GM18499 (cell line): ENCODE measurements at regions not wholly inside any gene's neighbourhood (a gene's known extent, or its start where the extent isn't known, plus 50 kb on each side); places are given as distances from the start of the nearest gene placed in this dataset.
"Not testable (repeated sequence)": the region's sequence is repeated elsewhere in the genome, so short reads cannot be mapped to it uniquely, and the experiment has no call there.

ENCODE experiments used
- ATAC-seq: cut with Tn5 transposase; IDR thresholded peaks from one replicate; pipeline ENCODE4 v1.9.1; 2021; ENCODE audit warnings: moderate number of reproducible peaks; ENCODE audit not compliant: insufficient read depth, unreplicated experiment

- ATAC-seq, result no peak
These were observed 181.5 kb upstream of the TSC22D1 start for GRCh38 chr13:44757671-44758070.

GRCh38 chr13:44756276-44756810, 180.2 kb upstream of the TSC22D1 start:
- no peak for ATAC-seq

DNA sequence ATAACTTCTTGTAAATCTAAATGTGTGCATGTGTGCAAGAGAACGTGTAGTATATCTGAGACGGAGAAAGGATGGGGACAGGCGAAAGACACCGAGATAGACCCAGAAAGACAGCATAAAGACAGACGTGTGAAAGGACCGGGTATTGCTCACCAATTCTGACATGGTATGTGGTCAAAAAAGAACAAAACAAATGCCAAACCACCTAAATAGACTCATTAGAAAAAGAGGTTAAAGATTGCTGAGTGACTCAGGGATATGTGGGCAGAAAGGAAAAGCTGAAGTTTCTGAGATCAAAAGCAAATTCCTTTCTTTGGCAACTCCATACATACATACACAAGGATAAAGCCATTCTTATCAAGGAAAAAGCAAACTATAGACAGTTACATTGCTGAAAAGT, 179.7 kb upstream of the TSC22D1 start:
- no peak for ATAC-seq

DNA sequence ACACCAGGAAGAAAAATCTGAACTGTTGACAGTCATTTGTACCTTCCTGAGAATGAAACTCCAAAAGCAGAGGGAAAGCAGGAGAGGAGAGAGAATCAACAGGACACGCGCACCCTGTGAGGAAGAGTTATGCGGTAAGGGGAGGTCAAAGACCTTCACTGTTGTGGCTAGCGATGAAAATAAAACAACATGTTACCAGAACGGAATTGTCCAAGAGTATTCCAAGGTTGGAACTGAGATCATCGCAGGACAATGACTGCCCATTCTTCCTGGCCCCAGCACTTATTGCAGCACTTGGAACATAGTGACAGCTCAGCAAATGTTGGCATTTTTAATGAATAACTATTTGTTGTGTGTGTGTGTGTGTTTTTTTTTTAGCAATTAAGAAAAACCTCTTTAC, 176.0 kb upstream of the TSC22D1 start:
- ATAC-seq, result no peak

- ATAC-seq, result no peak
These were observed 174.5 kb upstream of the TSC22D1 start for GRCh38 chr13:44750630-44751029.

- no peak for ATAC-seq
These were observed 173.8 kb upstream of the TSC22D1 start for GRCh38 chr13:44749906-44750305.

GRCh38 chr13:44748439-44748838, 172.3 kb upstream of the TSC22D1 start:
- ATAC-seq, result no peak

DNA sequence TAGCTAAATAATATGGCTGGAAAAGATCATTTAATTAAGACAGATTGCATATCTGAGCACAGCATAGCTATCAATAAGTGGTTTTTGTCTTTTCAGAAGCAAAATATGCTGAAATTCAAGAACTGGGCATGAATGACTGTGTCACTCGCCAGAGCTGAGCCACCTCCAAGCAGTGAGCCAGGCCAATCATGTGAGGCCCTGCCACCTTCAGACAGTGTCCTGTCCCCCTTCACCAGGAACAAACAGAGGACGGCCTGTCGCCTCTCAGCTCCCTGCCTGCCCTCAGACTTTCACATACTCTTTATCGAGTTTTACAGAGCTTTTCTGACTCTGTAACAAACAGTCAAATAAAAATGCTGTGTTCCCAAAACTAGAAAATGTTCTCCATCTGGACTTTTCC, 171.0 kb upstream of the TSC22D1 start:
- no peak for ATAC-seq

DNA sequence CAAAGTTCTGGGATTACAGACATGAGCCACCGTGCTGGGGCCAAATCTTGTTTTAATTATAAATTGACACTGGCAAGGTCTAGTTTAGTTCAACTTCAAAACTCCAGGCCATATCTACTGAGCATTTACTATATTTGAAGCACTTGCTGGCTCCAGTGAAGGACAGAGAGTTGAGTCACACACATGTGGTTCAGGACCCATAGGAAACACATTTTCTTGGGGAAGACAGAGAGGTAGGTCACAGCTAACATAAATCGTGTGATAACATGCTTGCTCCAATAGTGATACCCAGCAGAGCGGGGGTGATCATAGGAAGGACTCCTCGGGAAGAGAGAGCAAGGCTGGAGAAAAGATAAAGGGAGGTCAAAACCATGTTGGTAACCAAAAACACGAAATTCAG, 170.6 kb upstream of the TSC22D1 start:
- ATAC-seq, result no peak

- ATAC-seq, result no peak
These were observed 168.9 kb upstream of the TSC22D1 start for GRCh38 chr13:44744880-44745633.

DNA sequence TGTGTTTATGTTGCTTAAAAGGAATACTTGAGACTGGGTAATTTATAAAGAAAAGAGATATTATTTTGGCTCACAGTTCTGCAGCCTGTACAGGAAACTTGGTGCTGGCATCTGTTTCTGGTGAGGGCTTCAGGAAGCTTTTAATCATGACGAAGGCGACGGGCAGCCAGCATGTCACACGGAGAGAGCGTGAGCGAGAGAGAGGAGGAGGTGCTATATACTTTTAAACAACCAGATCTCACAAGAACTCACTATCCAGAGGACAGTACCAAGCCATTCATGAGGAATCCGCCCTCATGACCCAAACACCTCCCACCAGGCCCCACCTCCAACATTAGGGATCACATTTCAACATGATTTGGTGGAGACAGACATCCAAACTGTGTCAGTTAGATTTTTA, 163.4 kb upstream of the TSC22D1 start:
- no peak for ATAC-seq

GRCh38 chr13:44739120-44739519, 163.0 kb upstream of the TSC22D1 start:
- no peak for ATAC-seq

GRCh38 chr13:44738463-44738862, 162.3 kb upstream of the TSC22D1 start:
- no peak for ATAC-seq

DNA sequence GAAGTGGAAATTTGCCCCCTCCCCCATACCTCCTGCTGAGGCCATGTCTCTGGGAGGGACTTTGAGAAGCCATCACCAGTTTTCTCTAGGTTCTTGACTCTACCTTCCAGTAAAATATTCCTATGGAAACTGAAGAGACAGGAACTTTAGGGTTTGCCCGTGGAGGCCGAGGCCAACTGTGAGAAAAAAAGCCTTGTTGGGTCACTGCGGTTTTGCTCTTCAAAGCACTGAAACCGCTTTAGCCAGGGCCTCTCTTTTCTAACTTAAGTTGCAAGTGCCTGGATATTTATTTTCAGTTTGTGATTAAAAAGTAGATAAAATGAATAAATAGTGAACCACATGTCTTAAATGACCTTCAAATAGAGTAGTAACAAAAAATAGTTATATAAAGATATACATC, 159.7 kb upstream of the TSC22D1 start:
- no peak for ATAC-seq

DNA sequence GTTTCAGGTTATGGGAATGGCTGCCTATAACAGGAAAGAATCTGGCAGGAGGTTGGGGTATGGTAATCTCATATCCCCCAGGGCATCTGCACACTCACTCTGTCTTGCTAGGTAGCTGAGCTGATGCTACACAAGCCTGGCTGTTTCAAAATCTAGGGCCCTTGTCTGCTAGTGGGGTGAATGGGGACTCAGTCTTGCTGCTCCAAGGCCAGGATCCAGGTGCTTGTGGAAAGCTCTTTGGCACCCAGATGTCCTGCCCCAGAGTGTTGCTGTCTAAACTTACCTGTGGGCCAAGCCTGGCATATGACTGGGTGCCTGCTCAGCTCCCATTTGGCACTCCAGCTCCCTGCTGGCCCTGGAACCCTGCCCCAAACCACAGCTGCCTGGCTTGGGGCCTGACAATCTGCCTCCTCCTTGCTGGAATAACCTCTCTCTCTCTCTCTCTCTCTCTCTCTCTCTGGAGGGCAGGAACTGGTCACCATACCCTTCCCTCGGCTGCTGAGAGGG, 158.1 kb upstream of the TSC22D1 start:
- ATAC-seq, result no peak

- ATAC-seq, result no peak
These were observed 156.5 kb upstream of the TSC22D1 start for GRCh38 chr13:44732503-44733098.

DNA sequence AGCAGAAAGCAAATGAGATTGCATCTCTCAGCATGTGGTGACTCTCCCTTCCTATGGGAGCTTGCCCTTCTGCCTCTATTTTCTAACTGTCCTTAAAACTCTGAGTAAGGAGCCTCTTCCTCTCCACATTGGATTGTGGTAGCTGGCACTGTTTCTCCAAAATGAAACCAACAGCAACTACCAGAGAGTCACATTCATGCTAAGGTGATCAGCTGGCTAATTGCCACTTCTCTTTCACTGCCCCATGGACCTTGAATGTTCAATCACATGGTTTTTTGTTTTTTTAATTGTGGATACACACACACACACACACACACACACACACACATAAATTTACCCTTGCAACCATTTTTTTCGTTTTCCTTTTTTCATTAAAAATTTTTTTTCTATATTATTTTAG, 154.7 kb upstream of the TSC22D1 start:
- ATAC-seq, result no peak

DNA sequence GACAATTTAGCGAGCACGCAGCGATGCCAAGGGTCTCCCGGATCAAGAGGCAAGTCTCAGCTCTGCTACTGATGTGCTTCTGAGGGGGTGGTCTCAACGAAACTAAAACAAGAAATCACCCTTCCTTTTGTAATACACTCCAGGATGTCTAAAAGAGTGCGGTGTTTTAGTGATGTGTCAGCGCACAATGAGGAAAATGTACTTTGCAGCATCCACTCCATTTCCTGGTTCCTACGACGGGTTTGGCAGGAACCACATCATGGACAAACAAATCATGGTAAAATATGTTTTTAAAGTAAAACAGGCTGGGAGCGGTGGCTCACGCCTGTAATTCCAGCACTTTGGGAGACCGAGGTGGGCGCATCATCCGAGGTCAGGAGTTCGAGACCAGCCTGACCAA, 154.0 kb upstream of the TSC22D1 start:
- ATAC-seq, result no peak

DNA sequence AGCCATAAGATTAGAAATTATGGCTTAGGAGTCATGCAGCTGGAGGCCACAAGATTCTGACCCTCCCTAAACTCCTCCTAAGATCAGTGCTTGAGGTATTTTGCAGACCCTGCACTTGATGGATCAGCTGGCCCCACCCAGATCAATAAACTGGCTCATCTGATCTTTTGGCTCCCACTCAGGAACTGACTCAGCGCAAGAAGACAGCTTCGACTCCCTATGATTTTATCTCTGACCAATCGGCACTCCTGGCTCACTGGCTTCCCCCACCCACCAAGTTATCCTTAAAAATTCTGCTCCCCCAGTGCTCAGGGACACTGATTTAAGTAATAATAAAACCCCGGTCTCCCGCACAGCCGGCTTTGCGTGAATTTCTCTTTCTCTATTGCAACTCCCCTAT, 151.5 kb upstream of the TSC22D1 start:
- not testable (repeated sequence) for ATAC-seq

GRCh38 chr13:44726778-44727177, 150.6 kb upstream of the TSC22D1 start:
- ATAC-seq, result no peak

GRCh38 chr13:44726214-44726613, 150.1 kb upstream of the TSC22D1 start:
- no peak for ATAC-seq
